Panc1 (cell line): ENCODE measurements at regions not wholly inside any gene's neighbourhood (a gene's known extent, or its start where the extent isn't known, plus 50 kb on each side); places are given as distances from the start of the nearest gene placed in this dataset.

Experiments used
- ATAC-seq: fragments of 200-7000 bp; cut with Tn5 transposase; 2 replicates; pipeline ENCODE4 v1.9.1; 2020; ENCODE audit warnings: mild to moderate bottlenecking, moderate library complexity
- BruUV-seq: library from RNA; stranded (reverse); fragments of 400-500 nt; replicated peaks from 2 replicates; lab custom pipeline; 2021; lab: Mats Ljungman, UMichigan
- CTCF ChIA-PET: fragments of 300-600 bp; sonication (Branson Sonifier 250); formaldehyde crosslinking; loops from one replicate; lab custom pipeline; 2022; ENCODE audit warnings: antibody characterized with exemption; lab: Charles Lee
- POLR2A ChIA-PET: fragments of 300-600 bp; sonication (Branson Sonifier 250); formaldehyde crosslinking; loops from one replicate; lab custom pipeline; 2022; ENCODE audit warnings: antibody characterized with exemption; lab: Charles Lee
- DNase-seq: peaks from one replicate; pipeline ENCODE4 v3.0.0-alpha.2; 2010; ENCODE audit warnings: low read depth, low spot score
- H3K27ac ChIP-seq: 2 replicates; pipeline ENCODE4 v1.5.1; 2011; ENCODE audit warnings: mild to moderate bottlenecking, low read length, inconsistent platforms
- H3K27me3 ChIP-seq: fragments of 200-500 bp; sonication (Bioruptor generic); 2 replicates; pipeline ENCODE4 v1.6.0; 2014; ENCODE audit warnings: low read length, inconsistent platforms; ENCODE audit not compliant: control insufficient read depth, insufficient read depth
- H3K36me3 ChIP-seq: fragments of 200-500 bp; sonication (Bioruptor generic); 2 replicates; pipeline ENCODE4 v1.5.1; 2014; ENCODE audit warnings: inconsistent platforms, mild to moderate bottlenecking, low read length, moderate library complexity; ENCODE audit not compliant: control insufficient read depth, insufficient read depth
- H3K4me1 ChIP-seq: 2 replicates; pipeline ENCODE4 v1.5.1; 2011; ENCODE audit warnings: inconsistent platforms, mild to moderate bottlenecking, low read length, moderate library complexity; ENCODE audit not compliant: control insufficient read depth, insufficient read depth
- H3K4me3 ChIP-seq, 2 experiments: 2 replicates each; pipeline ENCODE4 v1.5.1; 2011 to 2012; ENCODE audit warnings: low read depth in 2 of 2, low read length in 2 of 2, mild to moderate bottlenecking in 2 of 2, inconsistent platforms in 1 of 2, moderate library complexity in 1 of 2
- H3K9me3 ChIP-seq: fragments of 200-500 bp; sonication (Bioruptor generic); 2 replicates; pipeline ENCODE4 v1.5.1; 2014; ENCODE audit warnings: low read depth, mild to moderate bottlenecking, inconsistent platforms, low read length, moderate library complexity; ENCODE audit not compliant: control insufficient read depth, insufficient read depth
- POLR2AphosphoS5 ChIP-seq: IDR thresholded peaks from 2 replicates; pipeline ENCODE4 v1.6.1; 2012; ENCODE audit warnings: mild to moderate bottlenecking, low read depth, low read length, moderate library complexity
- SIN3A ChIP-seq: IDR thresholded peaks from 2 replicates; pipeline ENCODE4 v1.6.1; 2012; ENCODE audit warnings: low read depth, mild to moderate bottlenecking, low read length, moderate library complexity, borderline replicate concordance; ENCODE audit not compliant: insufficient read depth
- TCF7L2 ChIP-seq: IDR thresholded peaks from 2 replicates; pipeline ENCODE4 v1.6.1; 2011; ENCODE audit warnings: mild to moderate bottlenecking, low read depth, low read length, inconsistent platforms
- in situ Hi-C: cut with HindIII; loops from 2 replicates; pipeline ENCODE4 v1.10.0; 2016; ENCODE audit warnings: low sequenced_read_pairs, low pct_unique_long_range_greater_than_20kb
- intact Hi-C: fragments of 100-400 bp; cut with micrococcal nuclease; formaldehyde crosslinking; loops from one replicate; pipeline ENCODE4 v1.10.0; 2022; ENCODE audit not compliant: unreplicated experiment
- TF ChIP-seq, protein P1 (sequence below): fragments of 450-650 bp; IDR thresholded peaks from 2 replicates; pipeline ENCODE4 v1.5.1; 2017; ENCODE audit warnings: mild to moderate bottlenecking
- TF ChIP-seq, protein P2 (sequence below), 2 experiments: IDR thresholded peaks; 2 replicates each; pipeline ENCODE4 v1.6.1; 2011 to 2012; ENCODE audit warnings: low read depth in 2 of 2, control low read depth in 1 of 2, low read length in 1 of 2, mild to moderate bottlenecking in 1 of 2, moderate library complexity in 1 of 2; ENCODE audit not compliant: insufficient read depth in 1 of 2

DNA sequence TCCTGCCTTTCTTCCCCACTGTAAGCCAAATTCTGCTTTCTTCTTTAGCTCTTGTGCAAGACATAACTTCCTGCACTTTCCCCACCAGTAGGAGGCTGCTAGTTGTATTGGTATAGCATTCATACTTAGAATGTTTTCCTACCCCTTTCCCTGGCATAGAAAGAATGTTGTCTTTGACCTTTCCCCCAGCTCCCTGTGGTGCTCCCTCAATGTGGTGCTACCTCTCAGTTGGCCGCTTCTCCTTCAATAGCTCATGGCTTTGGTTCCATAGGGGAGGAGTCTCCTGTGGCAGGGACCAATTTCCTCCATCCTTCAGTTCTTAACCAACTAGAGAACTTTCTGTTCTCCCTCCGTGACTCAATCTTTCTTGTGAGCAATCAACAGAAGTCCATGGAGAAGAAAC lies 67.5 kb upstream of the AKAP13 start:
- no peak for TF ChIP-seq TCF7L2
- TF ChIP-seq, protein P1, sequence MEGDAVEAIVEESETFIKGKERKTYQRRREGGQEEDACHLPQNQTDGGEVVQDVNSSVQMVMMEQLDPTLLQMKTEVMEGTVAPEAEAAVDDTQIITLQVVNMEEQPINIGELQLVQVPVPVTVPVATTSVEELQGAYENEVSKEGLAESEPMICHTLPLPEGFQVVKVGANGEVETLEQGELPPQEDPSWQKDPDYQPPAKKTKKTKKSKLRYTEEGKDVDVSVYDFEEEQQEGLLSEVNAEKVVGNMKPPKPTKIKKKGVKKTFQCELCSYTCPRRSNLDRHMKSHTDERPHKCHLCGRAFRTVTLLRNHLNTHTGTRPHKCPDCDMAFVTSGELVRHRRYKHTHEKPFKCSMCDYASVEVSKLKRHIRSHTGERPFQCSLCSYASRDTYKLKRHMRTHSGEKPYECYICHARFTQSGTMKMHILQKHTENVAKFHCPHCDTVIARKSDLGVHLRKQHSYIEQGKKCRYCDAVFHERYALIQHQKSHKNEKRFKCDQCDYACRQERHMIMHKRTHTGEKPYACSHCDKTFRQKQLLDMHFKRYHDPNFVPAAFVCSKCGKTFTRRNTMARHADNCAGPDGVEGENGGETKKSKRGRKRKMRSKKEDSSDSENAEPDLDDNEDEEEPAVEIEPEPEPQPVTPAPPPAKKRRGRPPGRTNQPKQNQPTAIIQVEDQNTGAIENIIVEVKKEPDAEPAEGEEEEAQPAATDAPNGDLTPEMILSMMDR: peak; percentile 16; the same call in 1 of the 2 replicates
- no peaks in the 10 kb centered on the region for H3K36me3 ChIP-seq
- BruUV-seq: no TSS peak
- H3K4me3 ChIP-seq: no peak overlapping the region
- no peaks in the 10 kb centered on the region for H3K9me3 ChIP-seq
- in situ Hi-C loops (no loop called here), intact Hi-C loops (no loop called here)
- no peak for DNase-seq
- CTCF ChIA-PET: interaction anchor here (0.6 kb wide), 1 partner anchor 101 kb away, joined by 3 read pairs; no protein-coding TSS in a partner anchor
- no peak overlapping the region for H3K27ac ChIP-seq
- no peaks in the 10 kb centered on the region for H3K4me1 ChIP-seq
- H3K27me3 ChIP-seq: no peaks in the 10 kb centered on the region
- POLR2A ChIA-PET: no interaction called here
- peak; percentile 54; the same call in 1 of the 2 replicates for ATAC-seq

DNA sequence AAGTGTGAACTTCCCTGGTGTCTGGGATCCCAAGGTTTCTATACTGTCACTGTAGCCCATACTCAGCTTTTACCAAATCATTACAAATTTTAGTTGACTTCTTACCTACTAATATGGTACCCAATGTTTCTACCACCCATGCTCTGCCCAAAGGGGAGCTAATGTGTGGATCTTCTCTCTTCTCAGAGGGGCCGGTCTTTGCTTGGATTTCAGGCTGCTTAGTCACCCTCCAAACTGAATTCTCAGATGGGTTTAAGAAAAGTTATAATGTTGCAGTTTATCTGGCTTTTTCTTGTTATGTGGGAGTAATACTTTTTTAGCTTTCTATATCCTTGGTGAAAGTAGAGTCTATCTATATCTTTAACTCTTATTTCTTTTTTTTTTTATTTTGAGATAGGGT lies 67.1 kb upstream of the AKAP13 start:
- no peaks in the 10 kb centered on the region for H3K27me3 ChIP-seq
- no TSS peak for BruUV-seq
- intact Hi-C loops (no loop called here), in situ Hi-C loops (no loop called here)
- no peaks in the 10 kb centered on the region for H3K9me3 ChIP-seq
- DNase-seq: no peak
- POLR2A ChIA-PET: no interaction called here
- no peak overlapping the region for H3K4me3 ChIP-seq
- ATAC-seq: no peak
- CTCF ChIA-PET: no interaction called here
- no peaks in the 10 kb centered on the region for H3K4me1 ChIP-seq
- no peak for TF ChIP-seq POLR2AphosphoS5
- TF ChIP-seq, protein P1: no peak
- TF ChIP-seq, protein P2, sequence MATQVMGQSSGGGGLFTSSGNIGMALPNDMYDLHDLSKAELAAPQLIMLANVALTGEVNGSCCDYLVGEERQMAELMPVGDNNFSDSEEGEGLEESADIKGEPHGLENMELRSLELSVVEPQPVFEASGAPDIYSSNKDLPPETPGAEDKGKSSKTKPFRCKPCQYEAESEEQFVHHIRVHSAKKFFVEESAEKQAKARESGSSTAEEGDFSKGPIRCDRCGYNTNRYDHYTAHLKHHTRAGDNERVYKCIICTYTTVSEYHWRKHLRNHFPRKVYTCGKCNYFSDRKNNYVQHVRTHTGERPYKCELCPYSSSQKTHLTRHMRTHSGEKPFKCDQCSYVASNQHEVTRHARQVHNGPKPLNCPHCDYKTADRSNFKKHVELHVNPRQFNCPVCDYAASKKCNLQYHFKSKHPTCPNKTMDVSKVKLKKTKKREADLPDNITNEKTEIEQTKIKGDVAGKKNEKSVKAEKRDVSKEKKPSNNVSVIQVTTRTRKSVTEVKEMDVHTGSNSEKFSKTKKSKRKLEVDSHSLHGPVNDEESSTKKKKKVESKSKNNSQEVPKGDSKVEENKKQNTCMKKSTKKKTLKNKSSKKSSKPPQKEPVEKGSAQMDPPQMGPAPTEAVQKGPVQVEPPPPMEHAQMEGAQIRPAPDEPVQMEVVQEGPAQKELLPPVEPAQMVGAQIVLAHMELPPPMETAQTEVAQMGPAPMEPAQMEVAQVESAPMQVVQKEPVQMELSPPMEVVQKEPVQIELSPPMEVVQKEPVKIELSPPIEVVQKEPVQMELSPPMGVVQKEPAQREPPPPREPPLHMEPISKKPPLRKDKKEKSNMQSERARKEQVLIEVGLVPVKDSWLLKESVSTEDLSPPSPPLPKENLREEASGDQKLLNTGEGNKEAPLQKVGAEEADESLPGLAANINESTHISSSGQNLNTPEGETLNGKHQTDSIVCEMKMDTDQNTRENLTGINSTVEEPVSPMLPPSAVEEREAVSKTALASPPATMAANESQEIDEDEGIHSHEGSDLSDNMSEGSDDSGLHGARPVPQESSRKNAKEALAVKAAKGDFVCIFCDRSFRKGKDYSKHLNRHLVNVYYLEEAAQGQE (IDR thresholded peaks at IDR 0.05; ENCODE audit: insufficient read depth in 1 of 2, low read depth in 2 of 2, low read length in 1 of 2): no peak
- TF ChIP-seq SIN3A: no peak
- no peak for TF ChIP-seq TCF7L2
- no peak overlapping the region for H3K27ac ChIP-seq
- H3K36me3 ChIP-seq: no peaks in the 10 kb centered on the region
